GM21526 (cell line): ENCODE measurements at regions not wholly inside any gene's neighbourhood (a gene's known extent, or its start where the extent isn't known, plus 50 kb on each side); places are given as distances from the start of the nearest gene placed in this dataset.
"Not testable (repeated sequence)": the region's sequence is repeated elsewhere in the genome, so short reads cannot be mapped to it uniquely, and the experiment has no call there.

ENCODE experiments used
- ATAC-seq: cut with Tn5 transposase; IDR thresholded peaks from one replicate; pipeline ENCODE4 v1.9.1; 2021; ENCODE audit warnings: moderate library complexity; ENCODE audit not compliant: unreplicated experiment, low FRiP score

DNA sequence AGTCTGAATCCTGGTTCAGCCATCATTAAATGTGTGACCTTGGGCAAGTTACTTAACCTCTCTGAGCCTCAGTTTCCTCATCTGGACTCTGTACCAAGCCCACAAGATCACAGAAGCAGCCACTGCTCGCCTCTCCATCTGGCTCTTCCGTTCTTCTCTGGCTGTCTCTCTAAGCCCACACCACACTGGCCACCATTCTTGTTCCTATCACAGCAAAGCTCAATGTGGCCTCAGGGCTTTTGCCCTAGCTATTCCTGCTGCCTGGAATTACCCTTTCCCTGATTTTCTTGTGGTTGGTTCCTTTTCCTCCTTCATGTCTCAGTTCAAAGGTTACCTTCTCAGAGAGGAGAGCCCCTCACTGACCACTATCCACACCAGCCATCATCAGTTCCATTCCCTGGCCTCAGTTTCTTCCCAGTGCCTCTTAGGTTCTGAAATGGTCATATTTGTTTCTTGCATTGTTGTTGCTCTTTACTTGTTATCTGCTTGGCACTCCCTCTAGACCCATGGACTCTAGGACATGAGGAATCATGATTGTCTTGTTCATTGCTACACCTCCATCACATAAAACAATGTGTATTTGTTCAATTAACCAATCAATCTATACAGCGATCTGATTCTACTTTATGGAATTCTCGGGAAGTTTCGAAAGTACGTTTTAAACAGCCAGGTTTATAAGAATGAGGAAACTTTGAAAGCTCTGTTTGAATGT lies 56.5 kb upstream of the PTPN1 start:
- no peak for ATAC-seq

DNA sequence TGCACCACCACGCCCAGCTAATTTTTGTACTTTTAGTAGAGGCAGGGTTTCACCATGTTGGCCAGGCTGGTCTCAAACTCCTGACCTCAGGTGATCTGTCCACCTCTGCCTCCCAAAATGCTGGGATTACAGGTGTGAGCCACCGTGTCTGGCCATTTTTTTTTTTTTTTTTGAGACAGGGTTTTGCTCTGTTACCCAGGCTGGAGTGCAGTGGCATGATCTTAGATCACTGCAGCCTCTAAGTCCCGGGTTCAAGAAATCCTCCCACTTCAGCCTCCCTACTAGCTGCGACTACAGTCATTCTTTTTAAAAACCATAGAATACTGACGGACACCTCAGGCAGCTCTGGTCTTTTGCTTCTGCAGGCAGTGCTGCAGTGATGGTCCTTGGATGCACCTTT lies 54.9 kb upstream of the PTPN1 start:
- not testable (repeated sequence) for ATAC-seq

GRCh38 chr20:50455656-50456451 lies 54.3 kb upstream of the PTPN1 start:
- no peak for ATAC-seq

GRCh38 chr20:50456452-50457324 lies 53.5 kb upstream of the PTPN1 start:
- no peak for ATAC-seq

- ATAC-seq = no peak
These were observed 50.9 kb upstream of the PTPN1 start for GRCh38 chr20:50459124-50459918.

- ATAC-seq = no peak
These were observed 50.0 kb upstream of the PTPN1 start for GRCh38 chr20:50460115-50460607.
